Vagina (tissue), 2 donors: ENCODE measurements at regions not wholly inside any gene's neighbourhood (a gene's known extent, or its start where the extent isn't known, plus 50 kb on each side); places are given as distances from the start of the nearest gene placed in this dataset.

Source experiments
- CTCF ChIP-seq, 3 experiments: fragments of 450-650 bp in 2 of 3; fragments of 200-600 bp in 1 of 3; sonication (generic) in 1 of 3; IDR thresholded peaks; one replicate each; pipeline ENCODE4 v1.5.1; 2017 to 2019; ENCODE audit warnings: antibody characterized with exemption in 3 of 3, mild to moderate bottlenecking in 2 of 3, moderate library complexity in 2 of 3
- POLR2A ChIP-seq, 2 donors: fragments of 450-650 bp; IDR thresholded peaks; one replicate each; pipeline ENCODE4 v1.6.1; 2017; ENCODE audit warnings: antibody characterized with exemption in 2 of 2, mild to moderate bottlenecking in 2 of 2, moderate library complexity in 2 of 2
- POLR2AphosphoS5 ChIP-seq, 2 donors: sonication (generic); formaldehyde crosslinking; IDR thresholded peaks; one replicate each; pipeline ENCODE4 v1.9.0; 2017; ENCODE audit warnings: antibody characterized with exemption in 2 of 2, mild to moderate bottlenecking in 2 of 2, low read depth in 1 of 2; ENCODE audit not compliant: insufficient read depth in 1 of 2

DNA sequence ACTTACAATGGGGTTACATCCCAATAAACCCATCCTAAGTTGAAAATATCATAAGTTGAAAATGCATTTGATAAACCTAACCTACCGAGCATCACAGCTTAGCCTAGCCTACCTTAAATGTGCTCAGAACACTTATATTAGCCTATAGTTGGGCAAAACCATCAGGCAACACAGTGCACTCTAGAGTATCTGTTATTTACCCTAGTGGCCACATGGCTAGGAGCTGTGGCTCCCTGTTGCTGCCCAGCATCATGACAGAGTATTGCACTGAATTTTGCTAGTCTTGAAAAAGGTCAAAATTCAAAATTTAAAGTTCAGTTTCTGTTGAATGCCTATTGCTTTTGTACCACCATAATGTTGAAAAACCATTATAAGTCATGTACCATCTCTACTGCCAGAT lies 482.7 kb upstream of the ZEB2 start:
- TF ChIP-seq CTCF (IDR thresholded peaks at IDR 0.05), result no peak
- TF ChIP-seq POLR2A (IDR thresholded peaks at IDR 0.05), result no peak
- no peak for TF ChIP-seq POLR2AphosphoS5 (IDR thresholded peaks at IDR 0.05; ENCODE audit: insufficient read depth in 1 of 2, low read depth in 1 of 2)
